K562 (cell line): ENCODE measurements at regions not wholly inside any gene's neighbourhood (a gene's known extent, or its start where the extent isn't known, plus 50 kb on each side); places are given as distances from the start of the nearest gene placed in this dataset.

Experiments used
- ATAC-seq: fragments of 200-7000 bp; cut with Tn5 transposase; 3 replicates; pipeline ENCODE4 v1.9.1; 2020; ENCODE audit warnings: moderate library complexity
- BruUV-seq: library from RNA; stranded (reverse); fragments of 400-500 nt; replicated peaks from 2 replicates; lab custom pipeline; 2021; lab: Mats Ljungman, UMichigan
- CTCF ChIA-PET: fragments of 300-600 bp; formaldehyde crosslinking; extraction: SDS; loops from one replicate; lab custom pipeline; 2021; ENCODE audit warnings: low intra/inter-chr PET ratio; lab: Yijun Ruan, JAX
- POLR2A ChIA-PET: fragments of 300-600, 350-650 bp; sonication (Branson Sonifier 250); formaldehyde crosslinking; extraction: SDS; loops from one replicate; lab custom pipeline; 2021; ENCODE audit warnings: antibody characterized with exemption, inconsistent platforms; lab: Yijun Ruan, JAX
- DNase-seq, 4 experiments: peaks; one replicate each; pipeline versions ENCODE4 v3.0.0 to v3.0.0-alpha.2; 2011 to 2018; ENCODE audit warnings: low spot score in 3 of 4, mixed read lengths in 3 of 4; ENCODE audit errors: extremely low read depth in 1 of 4
- FAIRE-seq: peaks from 2 replicates; lab custom pipeline; 2011; peaks lifted over from hg19 to GRCh38; lab: Jason Lieb, UNC
- H2AFZ ChIP-seq: 2 replicates; pipeline ENCODE4 v1.6.0; 2011; ENCODE audit warnings: low read depth, low read length, control low read depth, inconsistent platforms
- H3K27ac ChIP-seq: fragments of 200-600 bp; 3 replicates; pipeline ENCODE4 v1.8.0; 2011; ENCODE audit warnings: low read depth, mild to moderate bottlenecking, control low read depth, inconsistent platforms, low read length, moderate library complexity, mixed read lengths; ENCODE audit errors: extremely low read depth
- H3K27me3 ChIP-seq, 2 experiments: fragments of 300-600 bp in 1 of 2; 2 replicates in 1 of 2; 3 replicates in 1 of 2; pipeline versions ENCODE4 v1.6.0 to v1.8.0; 2011; ENCODE audit warnings: inconsistent platforms in 2 of 2, low read length in 2 of 2, mild to moderate bottlenecking in 1 of 2, mixed read lengths in 1 of 2, moderate library complexity in 1 of 2; ENCODE audit not compliant: control insufficient read depth in 2 of 2, insufficient read depth in 2 of 2
- H3K36me3 ChIP-seq: fragments of 300-600 bp; 3 replicates; pipeline ENCODE4 v1.8.0; 2011; ENCODE audit warnings: mild to moderate bottlenecking, low read length, inconsistent platforms; ENCODE audit not compliant: control insufficient read depth, insufficient read depth
- H3K4me1 ChIP-seq, 2 experiments: fragments of 200-600 bp in 1 of 2; replicated peaks in 1 of 2; 2 replicates in 1 of 2; 3 replicates in 1 of 2; pipeline versions ENCODE4 v1.5.1 to v1.8.0; 2011; ENCODE audit warnings: inconsistent platforms in 2 of 2, low read length in 2 of 2, mild to moderate bottlenecking in 1 of 2, mixed read lengths in 1 of 2, moderate library complexity in 1 of 2; ENCODE audit not compliant: control insufficient read depth in 2 of 2, insufficient read depth in 2 of 2
- H3K4me2 ChIP-seq: 2 replicates; pipeline ENCODE4 v1.6.1; 2011; ENCODE audit warnings: low read length, control low read depth, inconsistent platforms, mixed read lengths; ENCODE audit not compliant: insufficient read depth
- H3K4me3 ChIP-seq: fragments of 200-600 bp; sonication (generic), shearing (Covaris generic); 2 replicates; pipeline ENCODE4 v1.5.1; 2016; ENCODE audit warnings: control low read depth, inconsistent platforms
- H3K79me2 ChIP-seq: fragments of 200-600 bp; 3 replicates; pipeline ENCODE4 v1.8.0; 2011; ENCODE audit warnings: low read length, inconsistent platforms; ENCODE audit not compliant: control insufficient read depth, insufficient read depth
- H3K9ac ChIP-seq, 2 experiments: 2 replicates each; pipeline versions ENCODE4 v1.6.0 to v1.6.1; 2011; ENCODE audit warnings: low read depth in 2 of 2, low read length in 2 of 2, control low read depth in 1 of 2, inconsistent platforms in 1 of 2, mild to moderate bottlenecking in 1 of 2, mixed read lengths in 1 of 2; ENCODE audit not compliant: insufficient read depth in 1 of 2
- H3K9me1 ChIP-seq: one replicate; pipeline ENCODE4 v1.6.0; 2011; ENCODE audit warnings: inconsistent platforms, mild to moderate bottlenecking, low read length, moderate library complexity; ENCODE audit not compliant: control insufficient read depth, insufficient read depth
- H3K9me3 ChIP-seq: replicated peaks from 2 replicates; pipeline ENCODE4 v1.5.1; 2011; ENCODE audit warnings: low read depth, low read length, inconsistent platforms; ENCODE audit not compliant: control insufficient read depth, insufficient read depth
- H4K20me1 ChIP-seq: replicated peaks from 2 replicates; pipeline ENCODE4 v1.6.1; 2011; ENCODE audit warnings: low read length, inconsistent platforms, mixed read lengths; ENCODE audit not compliant: control insufficient read depth, insufficient read depth
- FOXM1 ChIP-seq, 2 experiments: fragments of 450-650 bp in 1 of 2; sonication (generic) in 1 of 2; formaldehyde crosslinking in 1 of 2; IDR thresholded peaks; 2 replicates each; pipeline versions ENCODE4 v1.6.1 to v1.9.0; 2017 to 2022; ENCODE audit warnings: low read depth in 2 of 2, mild to moderate bottlenecking in 2 of 2, missing genetic modification reagents in 1 of 2, moderate library complexity in 1 of 2
- IRF1 ChIP-seq: sonication (generic); formaldehyde crosslinking; IDR thresholded peaks from 2 replicates; pipeline ENCODE4 v1.8.0; 2022; ENCODE audit warnings: missing genetic modification reagents, mild to moderate bottlenecking, borderline replicate concordance
- NELFE ChIP-seq: IDR thresholded peaks from 2 replicates; pipeline ENCODE4 v1.6.1; 2011; ENCODE audit warnings: mild to moderate bottlenecking; ENCODE audit not compliant: insufficient read depth, insufficient read length
- NFXL1 ChIP-seq: fragments of 450-650 bp; formaldehyde crosslinking; IDR thresholded peaks from 2 replicates; pipeline ENCODE4 v1.4.0; 2021; ENCODE audit warnings: mild to moderate bottlenecking
- TOE1 ChIP-seq, 2 experiments: fragments of 450-650 bp in 1 of 2; sonication (generic) in 1 of 2; formaldehyde crosslinking in 1 of 2; IDR thresholded peaks; 2 replicates each; pipeline versions ENCODE4 v1.7.1 to v1.8.0; 2016 to 2022; ENCODE audit warnings: borderline replicate concordance in 2 of 2, mild to moderate bottlenecking in 2 of 2, antibody characterized with exemption in 1 of 2, inconsistent platforms in 1 of 2, low read depth in 1 of 2, missing genetic modification reagents in 1 of 2, moderate library complexity in 1 of 2
- in situ Hi-C: fragments of 300-500 bp; cut with MboI; formaldehyde crosslinking; loops from 4 replicates; pipeline ENCODE4 v1.15.0; 2018; ENCODE audit warnings: inconsistent platforms, mixed read lengths
- intact Hi-C: fragments of 100-400 bp; cut with micrococcal nuclease; formaldehyde crosslinking; loops from 2 replicates; pipeline ENCODE4 v1.14.2; 2022
- TF ChIP-seq, protein P1 (sequence below): fragments of 200-600 bp; sonication (generic); IDR thresholded peaks from one replicate; pipeline ENCODE4 v1.6.1; 2012; ENCODE audit warnings: mild to moderate bottlenecking, low read depth, low read length, inconsistent platforms

DNA sequence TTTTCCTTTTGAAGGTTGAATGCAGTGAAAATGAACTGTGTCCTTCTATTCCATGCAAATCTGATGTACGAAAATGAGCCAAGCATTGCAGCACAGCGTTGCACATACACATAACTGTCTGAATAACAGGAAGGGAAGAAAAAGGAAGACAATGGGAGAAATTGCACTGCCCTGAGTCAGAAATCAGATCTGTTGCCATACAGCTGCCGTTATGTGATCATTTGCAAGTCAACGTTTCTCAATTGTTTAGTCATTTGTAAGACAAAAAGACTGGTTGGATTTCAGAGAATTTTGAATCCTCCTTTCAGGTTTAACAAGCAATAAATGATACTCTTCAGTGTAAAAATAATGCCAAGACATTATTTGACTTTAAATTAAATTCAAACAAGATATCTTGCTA, 284.1 kb downstream of the DSEL start (continued):
- no peak for TF ChIP-seq IRF1 (CRISPR knock-in tag)
- no peak for TF ChIP-seq FOXM1 (IDR thresholded peaks at IDR 0.05; ENCODE audit: low read depth)
- TF ChIP-seq FOXM1 (CRISPR knock-in tag; IDR thresholded peaks at IDR 0.05; ENCODE audit: low read depth): no peak

- no peaks in the 10 kb centered on the region for H3K79me2 ChIP-seq
- ATAC-seq (no peak), FAIRE-seq (no peak), DNase-seq (no peak)
- POLR2A ChIA-PET: no interaction called here
- H3K4me3 ChIP-seq: no peak overlapping the region
- no peaks in the 10 kb centered on the region for H3K9me1 ChIP-seq
- CTCF ChIA-PET: no interaction called here
- H3K27ac ChIP-seq: no peak overlapping the region
- H3K9me3 ChIP-seq: no peaks in the 10 kb centered on the region
- no peak overlapping the region for H3K4me2 ChIP-seq
- H3K9ac ChIP-seq: no peak overlapping the region
- H2AFZ ChIP-seq: no peak overlapping the region
- no peaks in the 10 kb centered on the region for H3K27me3 ChIP-seq
- intact Hi-C loops: no loop called here
- no peaks in the 10 kb centered on the region for H4K20me1 ChIP-seq
- BruUV-seq: no TSS peak
- no peaks in the 10 kb centered on the region for H3K36me3 ChIP-seq
- H3K4me1 ChIP-seq: no peaks in the 10 kb centered on the region
- in situ Hi-C loops: loop anchor here (25.0 kb wide), 1 partner anchor 1439 kb away; no protein-coding TSS in a partner anchor
- TF ChIP-seq, protein P1, sequence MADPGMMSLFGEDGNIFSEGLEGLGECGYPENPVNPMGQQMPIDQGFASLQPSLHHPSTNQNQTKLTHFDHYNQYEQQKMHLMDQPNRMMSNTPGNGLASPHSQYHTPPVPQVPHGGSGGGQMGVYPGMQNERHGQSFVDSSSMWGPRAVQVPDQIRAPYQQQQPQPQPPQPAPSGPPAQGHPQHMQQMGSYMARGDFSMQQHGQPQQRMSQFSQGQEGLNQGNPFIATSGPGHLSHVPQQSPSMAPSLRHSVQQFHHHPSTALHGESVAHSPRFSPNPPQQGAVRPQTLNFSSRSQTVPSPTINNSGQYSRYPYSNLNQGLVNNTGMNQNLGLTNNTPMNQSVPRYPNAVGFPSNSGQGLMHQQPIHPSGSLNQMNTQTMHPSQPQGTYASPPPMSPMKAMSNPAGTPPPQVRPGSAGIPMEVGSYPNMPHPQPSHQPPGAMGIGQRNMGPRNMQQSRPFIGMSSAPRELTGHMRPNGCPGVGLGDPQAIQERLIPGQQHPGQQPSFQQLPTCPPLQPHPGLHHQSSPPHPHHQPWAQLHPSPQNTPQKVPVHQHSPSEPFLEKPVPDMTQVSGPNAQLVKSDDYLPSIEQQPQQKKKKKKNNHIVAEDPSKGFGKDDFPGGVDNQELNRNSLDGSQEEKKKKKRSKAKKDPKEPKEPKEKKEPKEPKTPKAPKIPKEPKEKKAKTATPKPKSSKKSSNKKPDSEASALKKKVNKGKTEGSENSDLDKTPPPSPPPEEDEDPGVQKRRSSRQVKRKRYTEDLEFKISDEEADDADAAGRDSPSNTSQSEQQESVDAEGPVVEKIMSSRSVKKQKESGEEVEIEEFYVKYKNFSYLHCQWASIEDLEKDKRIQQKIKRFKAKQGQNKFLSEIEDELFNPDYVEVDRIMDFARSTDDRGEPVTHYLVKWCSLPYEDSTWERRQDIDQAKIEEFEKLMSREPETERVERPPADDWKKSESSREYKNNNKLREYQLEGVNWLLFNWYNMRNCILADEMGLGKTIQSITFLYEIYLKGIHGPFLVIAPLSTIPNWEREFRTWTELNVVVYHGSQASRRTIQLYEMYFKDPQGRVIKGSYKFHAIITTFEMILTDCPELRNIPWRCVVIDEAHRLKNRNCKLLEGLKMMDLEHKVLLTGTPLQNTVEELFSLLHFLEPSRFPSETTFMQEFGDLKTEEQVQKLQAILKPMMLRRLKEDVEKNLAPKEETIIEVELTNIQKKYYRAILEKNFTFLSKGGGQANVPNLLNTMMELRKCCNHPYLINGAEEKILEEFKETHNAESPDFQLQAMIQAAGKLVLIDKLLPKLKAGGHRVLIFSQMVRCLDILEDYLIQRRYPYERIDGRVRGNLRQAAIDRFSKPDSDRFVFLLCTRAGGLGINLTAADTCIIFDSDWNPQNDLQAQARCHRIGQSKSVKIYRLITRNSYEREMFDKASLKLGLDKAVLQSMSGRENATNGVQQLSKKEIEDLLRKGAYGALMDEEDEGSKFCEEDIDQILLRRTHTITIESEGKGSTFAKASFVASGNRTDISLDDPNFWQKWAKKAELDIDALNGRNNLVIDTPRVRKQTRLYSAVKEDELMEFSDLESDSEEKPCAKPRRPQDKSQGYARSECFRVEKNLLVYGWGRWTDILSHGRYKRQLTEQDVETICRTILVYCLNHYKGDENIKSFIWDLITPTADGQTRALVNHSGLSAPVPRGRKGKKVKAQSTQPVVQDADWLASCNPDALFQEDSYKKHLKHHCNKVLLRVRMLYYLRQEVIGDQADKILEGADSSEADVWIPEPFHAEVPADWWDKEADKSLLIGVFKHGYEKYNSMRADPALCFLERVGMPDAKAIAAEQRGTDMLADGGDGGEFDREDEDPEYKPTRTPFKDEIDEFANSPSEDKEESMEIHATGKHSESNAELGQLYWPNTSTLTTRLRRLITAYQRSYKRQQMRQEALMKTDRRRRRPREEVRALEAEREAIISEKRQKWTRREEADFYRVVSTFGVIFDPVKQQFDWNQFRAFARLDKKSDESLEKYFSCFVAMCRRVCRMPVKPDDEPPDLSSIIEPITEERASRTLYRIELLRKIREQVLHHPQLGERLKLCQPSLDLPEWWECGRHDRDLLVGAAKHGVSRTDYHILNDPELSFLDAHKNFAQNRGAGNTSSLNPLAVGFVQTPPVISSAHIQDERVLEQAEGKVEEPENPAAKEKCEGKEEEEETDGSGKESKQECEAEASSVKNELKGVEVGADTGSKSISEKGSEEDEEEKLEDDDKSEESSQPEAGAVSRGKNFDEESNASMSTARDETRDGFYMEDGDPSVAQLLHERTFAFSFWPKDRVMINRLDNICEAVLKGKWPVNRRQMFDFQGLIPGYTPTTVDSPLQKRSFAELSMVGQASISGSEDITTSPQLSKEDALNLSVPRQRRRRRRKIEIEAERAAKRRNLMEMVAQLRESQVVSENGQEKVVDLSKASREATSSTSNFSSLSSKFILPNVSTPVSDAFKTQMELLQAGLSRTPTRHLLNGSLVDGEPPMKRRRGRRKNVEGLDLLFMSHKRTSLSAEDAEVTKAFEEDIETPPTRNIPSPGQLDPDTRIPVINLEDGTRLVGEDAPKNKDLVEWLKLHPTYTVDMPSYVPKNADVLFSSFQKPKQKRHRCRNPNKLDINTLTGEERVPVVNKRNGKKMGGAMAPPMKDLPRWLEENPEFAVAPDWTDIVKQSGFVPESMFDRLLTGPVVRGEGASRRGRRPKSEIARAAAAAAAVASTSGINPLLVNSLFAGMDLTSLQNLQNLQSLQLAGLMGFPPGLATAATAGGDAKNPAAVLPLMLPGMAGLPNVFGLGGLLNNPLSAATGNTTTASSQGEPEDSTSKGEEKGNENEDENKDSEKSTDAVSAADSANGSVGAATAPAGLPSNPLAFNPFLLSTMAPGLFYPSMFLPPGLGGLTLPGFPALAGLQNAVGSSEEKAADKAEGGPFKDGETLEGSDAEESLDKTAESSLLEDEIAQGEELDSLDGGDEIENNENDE: no peak
- TF ChIP-seq TOE1 (IDR thresholded peaks at IDR 0.05; ENCODE audit: borderline replicate concordance): no peak
- TF ChIP-seq TOE1 (CRISPR knock-in tag; IDR thresholded peaks at IDR 0.05; ENCODE audit: borderline replicate concordance, low read depth): no peak
- no peak for TF ChIP-seq NFXL1
- no peak for TF ChIP-seq NELFE
Observed at GRCh38 chr18:67222887-67223286, 293.6 kb downstream of the DSEL start.
